NCI-H748 treated with DMSO at 0.1 percent for 48 hours (cell line): ENCODE measurements at regions not wholly inside any gene's neighbourhood (a gene's known extent, or its start where the extent isn't known, plus 50 kb on each side); places are given as distances from the start of the nearest gene placed in this dataset.
"Not testable (repeated sequence)": the region's sequence is repeated elsewhere in the genome, so short reads cannot be mapped to it uniquely, and the experiment has no call there.

Source experiments
- DNase-seq: peaks from one replicate; lab custom pipeline; 2025; lab: John Stamatoyannopoulos, UW

DNA sequence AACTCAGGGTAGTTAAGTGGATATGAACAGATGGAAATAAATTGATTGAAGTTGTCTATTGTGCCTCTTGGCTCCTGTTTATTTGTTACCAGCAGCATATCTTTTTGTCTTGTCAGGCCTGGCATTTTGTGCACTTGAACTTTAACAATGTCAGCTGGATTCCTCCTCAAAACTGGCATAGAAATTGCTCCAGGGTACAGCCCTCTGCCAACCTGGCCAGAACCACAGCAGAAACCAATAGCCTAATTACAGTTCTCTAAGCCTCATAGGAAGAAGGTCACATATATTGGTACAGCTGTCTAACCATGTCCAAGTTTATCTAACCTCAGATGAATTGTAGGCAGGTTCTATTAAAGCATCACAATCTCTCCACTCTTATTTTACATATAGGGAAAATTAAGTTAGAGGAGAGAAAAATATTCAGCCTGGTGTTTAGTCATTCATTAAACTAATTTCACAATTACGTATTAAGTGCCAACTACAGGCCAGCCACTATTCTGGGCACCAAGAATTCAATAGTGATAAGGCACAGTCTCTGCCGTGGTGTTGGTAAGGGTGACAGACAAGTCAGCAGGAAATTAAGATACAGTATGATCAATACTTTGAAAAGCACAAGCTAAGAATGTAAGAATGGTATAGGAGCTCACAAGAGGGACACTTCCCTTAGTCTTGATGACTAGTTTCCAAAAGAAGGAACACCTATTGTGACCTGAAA, 452.9 kb upstream of the NECTIN3 start:
- DNase-seq, result peak; percentile 12

- DNase-seq, result no peak
Measured at GRCh38 chr3:110620118-110620517, 451.5 kb upstream of the NECTIN3 start.

GRCh38 chr3:110623571-110623970, 448.0 kb upstream of the NECTIN3 start:
- no peak for DNase-seq

DNA sequence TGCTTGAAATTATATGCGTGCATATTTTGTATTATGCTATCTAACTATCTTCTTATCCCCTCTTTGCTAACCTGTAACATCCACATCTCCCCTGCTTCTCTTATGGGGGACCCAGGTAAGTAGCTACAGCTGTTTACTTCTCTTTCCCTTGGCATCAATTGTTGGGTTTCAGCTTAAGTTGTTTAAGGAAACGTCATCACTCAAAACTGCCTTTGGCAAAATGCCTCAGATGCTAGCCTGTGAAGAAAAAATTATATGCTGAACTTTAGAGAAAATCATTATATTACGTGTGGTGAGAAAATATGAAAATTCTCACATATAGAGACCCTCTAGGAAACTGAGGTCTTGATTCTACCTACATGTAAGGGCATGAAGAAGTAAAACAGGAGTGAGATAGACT, 447.0 kb upstream of the NECTIN3 start:
- no peak for DNase-seq

DNA sequence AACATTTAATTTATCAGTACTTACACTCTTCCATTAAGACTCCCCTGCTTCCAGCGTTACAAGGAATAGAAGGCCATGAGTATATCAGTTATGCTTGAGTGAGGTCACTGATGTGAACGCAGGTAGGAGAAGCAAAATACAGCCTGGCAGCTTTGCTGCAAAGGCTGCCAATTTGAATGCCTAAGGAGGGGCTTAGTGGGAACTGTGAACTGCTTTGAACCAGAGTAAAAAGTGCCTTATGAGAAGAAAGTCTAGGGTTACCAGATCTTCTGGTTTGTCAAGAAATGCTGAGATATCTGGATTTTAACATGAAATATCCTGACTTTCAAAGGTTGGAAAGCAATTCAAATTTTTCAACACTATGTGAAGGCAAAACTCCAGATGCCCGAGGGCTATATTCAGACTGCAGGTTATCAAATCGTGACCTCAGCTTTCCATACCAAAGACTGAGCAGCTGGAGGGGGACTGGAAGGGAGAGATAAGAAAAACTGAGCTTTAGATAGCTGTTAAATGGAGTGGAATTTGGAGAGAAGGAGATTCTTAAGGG, 446.3 kb upstream of the NECTIN3 start:
- DNase-seq, result no peak

DNA sequence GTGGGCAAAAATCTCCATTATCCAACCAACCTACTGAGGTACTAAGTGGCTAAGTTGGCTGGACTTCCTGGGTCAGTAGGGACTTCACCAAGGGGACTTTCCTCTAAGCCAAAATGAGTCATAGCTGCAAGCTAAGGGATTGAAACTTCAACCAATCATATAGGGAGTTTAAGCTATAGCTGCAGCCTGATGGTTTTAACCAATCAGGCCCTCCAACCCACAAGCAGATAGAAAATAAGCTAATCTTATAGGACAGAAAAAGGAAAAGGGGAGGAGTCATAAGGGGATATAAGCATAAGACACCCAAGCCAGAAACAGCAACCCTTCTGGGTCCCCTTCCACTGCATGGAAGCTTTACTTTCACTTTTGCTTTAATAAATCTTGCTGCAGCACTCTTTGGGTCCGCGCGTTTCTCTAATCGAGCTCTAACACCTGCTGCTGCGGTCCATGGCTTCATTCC, 444.9 kb upstream of the NECTIN3 start:
- not testable (repeated sequence) for DNase-seq

DNA sequence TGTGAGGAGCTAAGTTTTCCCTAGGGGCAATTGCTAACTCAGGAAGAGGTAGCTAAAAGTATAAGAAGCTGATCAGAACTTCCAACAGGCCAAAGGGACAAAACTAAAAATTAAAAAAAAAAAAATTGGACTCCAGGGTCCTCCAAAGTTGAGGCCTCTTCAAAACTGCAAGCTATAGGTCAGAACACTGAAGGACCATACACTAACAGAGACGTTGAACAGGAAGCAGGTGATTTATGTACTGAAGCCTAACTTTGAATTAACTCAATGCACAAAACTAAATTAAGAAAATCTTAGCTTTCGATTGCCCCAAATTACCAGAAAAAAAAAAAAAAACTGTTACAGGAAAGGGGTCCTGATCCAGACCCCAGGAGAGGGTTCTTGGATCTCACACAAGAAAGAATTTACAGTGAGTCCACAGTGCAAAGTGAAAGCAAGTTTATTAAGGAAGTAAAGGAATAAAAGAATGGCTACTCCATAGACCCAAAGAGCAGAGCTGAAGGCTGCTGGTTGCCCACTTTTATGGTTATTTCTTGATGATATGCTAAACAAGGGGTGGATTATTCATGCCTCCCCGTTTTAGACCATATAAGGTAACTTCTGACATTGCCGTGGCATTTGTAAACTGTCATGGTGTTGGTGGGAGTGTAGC, 442.8 kb upstream of the NECTIN3 start:
- DNase-seq, result no peak

- DNase-seq, result no peak
Measured at GRCh38 chr3:110629917-110630316, 441.7 kb upstream of the NECTIN3 start.

GRCh38 chr3:110644203-110644602, 427.4 kb upstream of the NECTIN3 start:
- DNase-seq, result no peak

- no peak for DNase-seq
Measured at GRCh38 chr3:110646055-110646454, 425.6 kb upstream of the NECTIN3 start.

- DNase-seq, result no peak
Measured at GRCh38 chr3:110646496-110646895, 425.1 kb upstream of the NECTIN3 start.

DNA sequence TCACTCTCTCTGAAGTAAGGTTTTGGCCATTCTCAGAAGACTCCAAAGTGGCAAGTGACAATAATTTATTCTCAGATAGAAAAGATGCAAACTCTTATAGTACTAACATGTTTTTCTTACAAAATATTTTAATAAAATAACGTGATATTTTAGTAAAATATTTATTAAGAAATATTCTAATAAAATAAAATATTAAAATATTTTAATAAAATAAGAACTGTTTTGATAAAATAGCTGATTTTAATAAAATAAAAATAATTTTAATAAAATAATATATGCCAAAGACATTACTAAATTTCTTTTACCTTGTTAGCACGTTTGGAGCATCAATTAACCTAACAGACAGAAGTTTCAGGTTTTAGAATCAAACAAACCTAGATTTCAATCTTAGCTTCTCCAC, 424.0 kb upstream of the NECTIN3 start:
- no peak for DNase-seq

GRCh38 chr3:110650741-110651140, 420.9 kb upstream of the NECTIN3 start:
- DNase-seq, result peak; percentile 29

DNA sequence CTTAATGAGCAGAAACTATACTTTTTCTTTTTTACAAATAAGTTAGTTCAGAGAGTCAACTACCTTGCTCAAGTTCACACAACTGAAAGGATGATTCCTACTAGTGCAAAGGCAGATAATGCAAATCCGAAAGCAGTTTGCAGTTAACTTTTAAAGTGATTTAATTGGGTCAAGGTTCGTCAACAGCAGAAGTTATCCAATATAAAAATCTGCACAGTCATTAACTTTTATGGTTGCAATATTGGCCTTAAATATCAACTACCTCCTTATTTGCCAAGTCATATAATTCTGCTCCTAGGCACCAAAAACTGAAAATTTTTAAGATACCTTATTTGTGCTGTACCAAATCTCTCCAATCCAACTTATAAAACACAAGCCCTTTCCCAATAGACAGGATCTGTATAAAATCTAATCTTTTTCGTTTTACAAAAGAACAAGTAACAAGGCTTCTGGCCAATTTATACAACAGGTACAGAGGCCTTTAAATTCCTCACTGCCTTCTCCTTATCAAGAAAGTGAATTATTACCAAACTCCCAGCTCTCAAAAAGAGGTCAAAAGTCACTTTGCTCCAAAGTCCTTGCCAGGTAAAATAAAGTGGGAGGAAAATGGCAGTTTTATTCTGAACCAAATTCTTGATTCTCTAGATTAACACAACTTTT, 416.6 kb upstream of the NECTIN3 start:
- DNase-seq, result no peak

GRCh38 chr3:110656394-110657025, 415.1 kb upstream of the NECTIN3 start:
- no peak for DNase-seq

DNA sequence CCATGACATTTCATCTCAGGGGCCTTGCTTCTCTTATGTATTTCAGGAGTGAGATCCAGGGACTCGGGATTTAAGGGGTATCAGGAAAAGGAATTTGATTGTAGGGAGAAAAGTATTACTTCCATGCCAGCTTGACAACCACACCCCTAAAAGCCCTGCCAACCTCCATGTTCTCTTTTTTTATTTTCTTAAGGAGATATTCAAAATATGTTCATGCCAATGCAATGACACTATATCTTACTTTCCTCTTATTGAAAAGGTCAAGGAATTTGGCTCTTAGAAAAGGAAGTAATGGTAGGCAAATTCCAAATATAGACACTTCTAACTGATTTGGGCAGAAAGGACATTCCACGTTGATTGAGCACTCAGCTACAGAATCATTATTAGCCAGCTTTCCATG, 407.5 kb upstream of the NECTIN3 start:
- no peak for DNase-seq

- no peak for DNase-seq
Measured at GRCh38 chr3:110666495-110666894, 405.1 kb upstream of the NECTIN3 start.

GRCh38 chr3:110667216-110667615, 404.4 kb upstream of the NECTIN3 start:
- no peak for DNase-seq

- no peak for DNase-seq
Measured at GRCh38 chr3:110670407-110670806, 401.2 kb upstream of the NECTIN3 start.

DNA sequence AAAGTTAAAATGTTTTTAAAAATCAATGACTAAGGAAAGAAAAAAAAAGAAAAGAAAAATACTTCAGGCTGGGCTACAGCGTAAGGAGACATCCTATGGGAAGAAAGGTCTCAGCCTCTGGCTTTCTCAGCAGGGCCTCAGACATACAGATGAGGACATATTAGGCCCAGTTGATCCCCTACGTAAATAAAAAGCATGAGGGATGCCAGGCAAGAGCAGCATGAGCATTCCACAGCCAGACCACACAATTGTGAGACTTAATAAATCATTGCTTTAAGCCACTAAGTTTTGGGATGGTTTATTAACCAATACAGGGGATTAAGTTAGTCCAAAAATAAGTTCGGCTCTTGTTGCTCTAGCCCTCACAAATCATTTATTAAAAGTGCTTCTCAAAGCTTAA, 394.1 kb upstream of the NECTIN3 start:
- DNase-seq, result no peak

DNA sequence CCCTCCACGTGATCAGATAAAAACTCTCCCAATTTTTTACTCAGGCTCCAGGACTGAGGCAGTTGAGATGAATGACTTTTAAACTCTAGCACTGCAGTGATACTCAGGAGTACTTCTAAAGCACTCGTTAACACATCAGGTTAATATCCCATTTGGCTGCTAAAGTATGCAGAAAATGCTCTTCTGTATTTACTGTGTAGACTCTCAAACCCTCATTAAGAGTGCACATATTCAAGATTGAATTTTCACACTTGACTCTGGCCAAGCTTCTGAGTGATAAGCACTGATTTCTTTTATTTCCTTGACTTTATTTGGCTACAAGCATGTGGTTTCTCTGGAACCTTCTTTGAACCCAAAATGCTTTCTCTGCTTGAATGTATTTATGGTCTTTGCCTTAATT, 392.3 kb upstream of the NECTIN3 start:
- DNase-seq, result no peak

DNA sequence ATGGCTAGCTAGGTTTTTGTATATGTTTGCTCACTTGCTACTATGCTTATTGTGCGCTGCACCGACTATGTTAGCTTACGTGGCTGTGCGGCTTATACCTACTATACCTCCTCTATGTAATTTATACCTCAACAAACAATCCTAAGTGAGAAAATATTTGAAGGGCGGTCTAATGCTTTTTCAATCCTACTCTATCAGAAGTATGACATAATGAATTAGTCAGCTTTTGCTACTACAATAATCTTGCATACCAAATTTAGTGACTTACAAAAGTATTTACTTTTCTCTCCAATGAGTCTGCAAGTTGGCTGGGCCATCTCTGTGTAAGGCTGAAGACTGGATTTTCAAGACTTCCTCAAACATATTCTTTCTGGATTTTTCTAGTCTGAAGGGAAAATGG, 391.2 kb upstream of the NECTIN3 start:
- DNase-seq, result no peak
